ENCODE measurements at regions not wholly inside any gene's neighbourhood (a gene's known extent, or its start where the extent isn't known, plus 50 kb on each side); places are given as distances from the start of the nearest gene placed in this dataset.

DNA sequence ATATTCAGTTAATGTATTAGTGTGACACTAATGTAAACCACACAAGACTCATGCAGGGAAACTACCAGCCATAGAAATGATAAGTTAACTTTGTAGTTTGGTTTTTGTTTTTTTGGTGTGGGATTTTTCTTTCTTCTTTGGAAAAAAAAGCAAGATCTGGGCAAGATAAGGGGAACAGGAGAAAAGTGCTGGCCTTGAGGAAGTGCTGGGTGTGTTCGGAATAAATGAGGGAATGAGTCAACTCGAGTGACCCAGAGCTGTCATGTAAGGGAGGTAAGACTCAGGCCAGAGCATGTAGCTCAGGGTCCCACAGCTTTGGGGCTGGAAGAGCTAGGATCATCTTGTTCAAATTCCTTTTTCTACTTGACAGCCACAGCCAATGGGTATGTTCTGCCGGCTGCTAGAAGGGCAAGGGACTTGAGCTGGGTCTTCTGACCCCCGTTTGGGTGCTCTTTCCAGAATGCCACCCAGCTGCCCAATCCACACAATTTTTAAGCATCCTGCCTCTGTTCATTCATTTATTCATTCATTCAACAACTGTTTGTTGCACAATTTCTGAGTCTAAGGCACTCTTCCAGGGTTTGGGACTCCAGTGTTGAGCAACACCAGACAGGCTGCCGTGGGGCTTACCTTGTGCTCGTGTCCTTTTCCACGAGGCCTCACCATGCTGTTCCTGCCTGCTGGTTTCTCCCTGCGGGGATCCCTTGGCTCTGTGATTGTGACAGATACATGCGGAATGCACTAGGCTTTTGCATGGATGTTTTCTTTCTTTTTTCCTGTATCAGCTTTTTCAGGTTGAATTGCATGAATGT lies 54.5 kb downstream of the CLDN34 start:
- DNase-seq: no peak

DNA sequence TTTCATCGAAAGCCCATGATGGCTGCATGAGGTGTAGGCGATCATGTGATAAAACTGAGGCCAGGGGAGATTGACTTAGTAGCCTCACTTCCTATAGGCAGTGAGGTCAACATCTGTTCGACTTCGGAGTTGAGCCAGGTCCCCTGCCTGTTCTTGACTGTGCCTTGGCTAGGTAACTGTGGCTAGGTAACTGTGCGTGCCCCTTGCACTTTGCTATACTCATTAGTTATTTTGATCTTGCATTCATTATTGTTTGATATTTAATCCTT lies 55.0 kb downstream of the CLDN34 start:
- DNase-seq: no peak

DNA sequence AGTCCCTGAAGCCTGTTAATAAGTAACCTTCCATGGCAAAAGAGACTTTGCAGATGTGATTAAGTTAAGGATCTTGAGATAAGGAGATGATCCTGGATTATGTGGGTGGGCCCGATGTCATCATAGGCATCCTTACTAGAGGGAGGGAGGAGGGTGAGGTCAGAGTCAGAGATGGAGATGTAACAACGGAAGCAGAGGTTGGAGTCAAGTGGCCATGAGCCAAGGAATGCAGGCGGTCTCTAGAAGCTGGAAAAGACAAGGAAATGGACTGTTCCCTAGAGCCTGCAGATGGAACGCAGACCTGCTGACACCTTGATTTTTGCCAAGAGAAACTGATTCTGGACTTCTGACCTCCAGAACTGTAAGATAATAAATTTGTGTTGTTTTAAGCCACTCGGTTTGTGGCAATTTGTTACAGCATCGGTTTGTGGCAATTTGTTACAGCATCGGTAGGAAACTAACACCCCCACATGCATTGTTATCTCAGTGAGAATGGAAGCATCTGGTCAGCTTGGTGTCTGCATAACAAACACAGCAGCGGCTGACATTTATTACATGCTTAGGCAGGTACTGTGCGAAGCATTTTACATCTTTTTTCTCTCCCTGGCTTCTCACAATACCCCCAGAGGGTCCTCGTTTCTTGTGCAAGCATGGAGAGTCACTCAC lies 55.6 kb downstream of the CLDN34 start:
- DNase-seq: no peak

DNA sequence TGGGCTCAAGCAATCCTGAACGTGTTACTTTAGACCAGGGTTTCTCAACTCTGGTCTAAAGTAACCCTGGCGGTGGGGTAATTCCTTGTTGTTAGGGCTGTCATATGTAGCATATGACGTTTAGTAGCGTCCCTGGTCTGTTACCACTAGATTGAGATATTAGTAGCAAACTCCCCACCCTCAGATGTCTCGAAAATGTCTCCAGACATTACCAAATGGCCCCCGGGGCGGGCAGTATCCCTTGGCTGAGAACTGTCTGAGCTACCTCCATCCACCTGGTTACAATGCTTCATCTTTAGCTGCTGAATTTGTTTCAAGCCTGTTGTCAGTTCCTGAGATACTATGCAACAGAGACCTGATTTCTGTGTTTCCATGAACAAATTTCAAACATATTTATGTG lies 56.7 kb downstream of the CLDN34 start:
- no peak for DNase-seq

DNA sequence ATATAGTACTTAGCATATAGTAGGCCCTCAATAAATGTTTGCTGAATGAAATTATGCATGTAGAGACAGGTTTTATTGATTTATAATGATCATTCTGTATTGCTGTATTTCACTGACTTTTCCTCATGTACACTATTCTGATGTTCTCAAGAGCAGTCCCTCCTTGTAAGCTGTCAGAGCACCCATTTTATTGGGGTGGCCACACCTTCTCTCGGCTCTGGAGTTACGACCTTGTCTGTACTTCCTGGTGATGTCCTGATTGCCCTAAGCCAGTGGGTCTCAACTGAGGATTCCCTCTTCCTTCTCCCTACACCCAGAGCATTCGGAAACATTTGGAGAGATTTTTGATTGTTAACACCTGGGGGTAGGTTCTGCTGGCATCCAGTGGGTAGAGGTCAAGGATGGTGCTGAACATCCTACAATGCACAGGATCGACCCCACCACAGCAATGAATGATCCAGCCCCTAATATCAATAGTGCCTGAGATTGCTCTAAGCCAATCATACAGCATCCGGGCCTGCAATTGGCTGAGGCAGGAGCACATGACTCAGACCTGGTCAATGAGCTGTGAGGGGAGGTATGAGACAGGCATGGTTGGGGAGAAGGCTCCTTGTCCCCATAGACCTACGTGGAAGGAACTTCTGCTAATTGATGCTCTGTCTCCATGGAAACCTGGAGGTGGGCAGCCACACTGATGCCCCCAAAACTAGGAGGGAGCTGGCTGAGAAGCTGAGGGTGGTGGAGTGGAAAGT lies 58.8 kb downstream of the CLDN34 start:
- DNase-seq: no peak

DNA sequence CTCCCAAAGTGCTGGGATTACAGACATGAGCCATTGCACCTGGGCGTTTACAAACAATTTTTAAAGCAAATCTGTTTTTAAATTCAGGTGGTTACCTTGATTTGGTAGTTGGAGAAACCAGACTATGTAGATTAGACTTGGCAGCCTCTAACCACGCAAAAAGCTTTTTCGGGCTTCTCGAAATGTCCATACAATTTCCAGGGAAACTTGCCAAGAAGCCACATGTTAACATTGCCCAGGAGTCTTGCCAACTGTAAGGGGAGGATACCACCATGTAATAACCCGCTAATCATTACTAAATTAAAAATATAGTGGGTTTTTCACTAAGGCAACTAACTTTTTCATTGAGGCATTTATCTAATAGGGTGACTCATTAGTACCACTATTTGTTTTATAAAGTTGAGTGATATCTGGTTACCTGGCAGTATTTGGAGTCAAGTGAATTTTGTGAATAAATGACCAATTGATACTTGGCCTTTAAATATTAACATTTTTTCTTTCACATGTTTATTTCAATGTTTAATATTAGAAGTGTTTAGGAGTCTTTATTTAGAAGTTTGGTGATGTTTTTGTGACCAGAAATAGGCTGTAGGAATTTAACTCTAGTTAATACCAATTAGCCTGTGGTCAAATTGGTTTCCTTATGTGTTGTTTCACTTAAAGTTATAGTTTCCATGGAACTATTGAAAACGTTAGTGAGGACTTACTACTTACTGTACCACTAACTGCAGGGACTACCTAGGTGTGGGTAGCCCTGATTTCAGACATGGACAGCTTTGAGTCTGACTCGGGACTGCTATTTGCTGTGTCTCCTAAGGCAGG lies 61.3 kb downstream of the CLDN34 start:
- DNase-seq: no peak

DNA sequence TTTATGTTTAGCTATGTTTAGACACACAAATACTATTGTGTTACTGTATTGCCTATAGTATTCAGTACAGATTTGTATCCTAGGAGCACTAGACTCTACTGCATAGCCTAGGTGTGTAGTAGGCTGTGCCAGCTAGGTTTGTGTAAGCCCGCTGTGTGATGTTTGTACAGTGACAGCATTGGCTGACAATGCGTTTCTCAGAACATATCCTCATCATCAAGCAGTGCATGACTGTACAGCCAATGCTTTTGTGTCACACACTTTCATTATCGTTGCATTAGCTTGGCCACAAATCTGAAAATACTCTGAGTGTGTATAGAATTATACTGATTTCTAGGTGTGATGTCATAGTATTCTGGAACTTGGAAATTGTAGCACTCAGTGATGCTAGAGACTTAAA lies 63.4 kb downstream of the CLDN34 start:
- DNase-seq: no peak

DNA sequence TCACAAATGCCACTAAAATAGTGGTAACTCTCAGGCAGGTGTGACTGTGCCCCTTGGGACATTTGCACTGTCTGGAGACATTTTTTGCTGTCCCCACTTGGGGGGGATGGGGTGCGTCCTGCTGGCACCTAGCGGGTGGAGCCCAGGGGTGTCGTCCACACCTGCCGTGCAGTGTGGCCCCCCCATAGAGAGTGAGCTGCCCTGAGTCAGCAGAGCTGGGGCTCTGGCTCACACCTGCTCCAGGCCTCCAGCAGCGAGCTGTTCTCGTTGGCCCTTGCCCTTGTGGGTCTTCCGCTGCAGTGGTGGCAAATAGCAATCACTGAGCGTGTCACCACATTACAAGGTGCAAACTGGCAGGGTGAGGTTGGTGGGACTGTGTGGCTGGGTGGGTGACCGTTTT lies 64.6 kb downstream of the CLDN34 start:
- DNase-seq: no peak

DNA sequence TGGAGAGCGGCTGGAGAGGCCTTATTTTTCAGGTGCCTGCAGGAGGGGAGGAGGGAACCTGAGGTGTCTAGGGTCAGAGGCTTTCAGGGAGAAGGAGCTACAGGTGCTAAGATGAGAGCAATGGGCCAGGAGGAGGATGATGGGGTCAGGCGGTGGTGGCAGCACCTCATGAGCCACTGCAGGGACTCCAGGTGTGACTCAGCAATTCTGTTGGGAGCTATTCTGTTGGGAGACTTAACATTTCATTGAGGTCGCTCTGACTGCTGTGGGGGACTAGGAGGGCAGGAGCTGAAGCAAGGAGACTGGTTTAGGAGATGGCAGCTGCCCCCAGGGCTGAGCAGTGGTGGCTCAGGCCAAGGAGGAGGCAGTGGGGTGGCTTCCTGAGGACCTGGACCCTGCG lies 65.0 kb downstream of the CLDN34 start:
- DNase-seq: no peak

DNA sequence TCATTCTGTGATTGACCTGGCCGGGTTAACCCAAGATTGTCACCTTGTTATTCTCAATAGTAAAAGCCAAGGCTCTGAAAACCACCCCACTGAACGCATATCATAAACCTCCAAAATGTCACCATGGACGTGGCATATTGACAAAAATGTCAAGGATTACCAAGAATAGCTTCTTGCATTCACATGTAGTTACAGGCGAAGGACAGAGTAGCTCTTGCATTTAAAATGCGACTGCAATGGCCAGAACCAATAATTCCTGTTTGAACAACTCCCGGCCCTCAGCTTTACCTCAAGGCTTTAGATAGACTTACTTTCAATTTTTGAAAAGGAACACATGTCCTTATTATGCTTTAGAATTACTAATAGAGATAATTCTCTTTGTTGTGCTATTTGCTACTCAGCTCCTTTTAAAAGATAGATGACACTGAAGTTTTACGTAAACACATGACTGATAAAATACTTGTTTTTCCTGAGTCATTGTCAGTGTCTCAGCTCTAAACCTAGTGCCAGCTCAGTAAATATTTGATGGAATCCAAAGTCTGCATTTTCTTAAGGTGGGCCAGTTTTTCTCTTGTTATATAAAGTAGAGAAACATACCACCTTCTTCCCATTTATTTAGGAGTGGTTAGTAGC lies 66.3 kb downstream of the CLDN34 start:
- DNase-seq: no peak

DNA sequence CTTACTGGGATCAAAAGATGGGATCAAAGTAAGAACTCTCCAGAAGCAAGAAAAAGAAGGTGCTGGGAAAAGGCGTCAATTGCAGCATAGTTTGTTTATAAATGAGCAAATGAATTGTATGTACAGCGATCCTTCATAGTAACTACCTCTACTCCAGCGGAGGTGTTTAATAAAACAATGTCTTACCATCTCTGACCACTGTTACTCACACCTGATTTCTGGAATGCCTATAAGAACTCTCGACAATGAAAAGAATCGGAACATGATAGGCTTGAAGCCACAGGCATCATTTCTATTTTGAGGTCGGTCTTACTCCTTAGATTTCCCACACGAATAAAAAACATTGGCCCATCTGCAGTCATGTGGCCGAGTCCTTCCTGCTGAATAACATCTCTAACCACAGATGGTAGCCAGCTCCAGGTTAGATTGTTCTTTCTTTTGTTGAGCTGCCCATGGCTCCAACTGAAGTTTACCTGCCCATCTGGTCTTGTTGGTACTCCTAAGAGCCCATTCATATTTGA lies 67.6 kb downstream of the CLDN34 start:
- no peak for DNase-seq

DNA sequence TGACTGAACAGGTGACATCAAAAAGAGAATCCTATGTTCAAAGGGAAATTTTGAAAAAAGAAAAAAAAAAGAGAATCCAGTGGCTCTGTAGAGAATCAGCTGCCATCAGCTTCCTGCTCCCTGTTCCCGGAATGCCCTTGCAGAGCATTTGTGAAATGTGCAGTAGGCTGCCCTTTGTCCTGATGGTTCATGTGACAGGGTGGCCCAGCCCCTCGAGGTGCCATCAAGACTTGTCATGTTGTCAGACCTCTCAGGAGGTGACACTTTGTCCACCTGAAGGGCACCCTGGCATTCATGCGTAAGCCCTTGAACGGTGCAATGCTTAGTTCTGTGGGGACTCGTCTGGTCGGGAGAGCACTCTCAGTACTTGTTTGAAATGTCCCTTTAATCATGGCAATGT lies 71.4 kb downstream of the CLDN34 start:
- DNase-seq: no peak

DNA sequence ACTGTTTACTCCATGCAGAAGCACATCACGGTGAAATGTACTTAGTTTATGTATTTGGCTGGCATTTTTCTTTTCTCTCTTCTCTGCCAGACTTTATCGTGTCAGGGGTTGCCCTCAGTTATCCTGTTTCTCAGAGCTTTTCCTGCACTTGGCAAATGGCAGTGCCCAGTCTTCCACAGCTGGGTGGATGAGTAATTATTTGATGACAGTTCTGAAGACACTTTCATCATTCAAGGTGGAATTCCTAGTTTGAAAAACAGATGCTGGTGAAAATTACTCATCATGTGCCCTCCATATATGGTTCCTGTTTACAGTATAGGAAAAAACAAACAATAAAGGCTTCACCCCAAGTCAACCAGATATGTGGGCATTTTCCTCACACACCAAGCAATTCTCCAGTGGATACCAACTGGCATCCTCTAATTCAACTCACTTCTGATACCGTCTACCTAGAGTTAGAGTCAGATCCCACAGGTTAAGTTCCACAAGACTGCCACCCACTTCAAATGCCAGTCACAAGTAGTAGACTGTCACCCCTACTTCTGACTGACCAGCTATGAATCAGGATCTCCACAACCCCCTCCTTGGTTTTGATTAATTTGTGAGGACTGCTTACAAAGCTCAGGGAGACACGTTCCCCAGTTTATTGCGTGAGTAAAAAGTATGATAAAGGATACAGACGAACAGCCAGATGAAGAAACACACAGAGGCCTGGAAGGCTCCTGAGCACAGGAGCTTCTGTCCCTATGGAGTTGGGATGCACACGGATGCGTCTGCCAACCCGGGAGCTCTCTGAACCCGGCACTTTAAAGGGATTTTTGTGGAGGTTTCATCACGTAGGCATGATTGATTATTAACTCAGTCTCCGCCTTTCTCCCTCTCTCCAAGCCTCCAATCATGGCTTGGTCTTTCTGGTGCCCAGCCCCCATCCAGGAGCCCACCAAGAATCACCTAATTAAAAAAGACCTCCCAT lies 72.9 kb downstream of the CLDN34 start:
- no peak for DNase-seq

DNA sequence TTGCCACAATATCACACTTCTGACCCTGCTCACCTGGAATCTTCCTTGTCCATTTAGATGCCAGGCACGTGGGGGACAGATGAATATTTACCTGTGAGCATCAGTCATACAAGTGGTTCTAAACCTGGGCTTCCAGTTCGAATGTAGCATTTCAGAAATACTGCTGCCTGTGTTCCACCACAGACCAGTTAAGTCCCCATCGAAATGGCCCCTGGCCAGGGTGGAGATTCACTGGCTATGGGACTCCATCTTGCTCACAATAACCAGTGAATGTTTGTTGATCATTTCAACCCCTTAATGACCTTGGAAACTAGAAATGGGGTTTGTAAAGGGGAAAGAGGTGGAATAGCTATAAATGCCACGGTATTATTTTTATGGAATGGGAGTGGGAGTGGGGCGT lies 73.8 kb downstream of the CLDN34 start:
- DNase-seq: no peak

DNA sequence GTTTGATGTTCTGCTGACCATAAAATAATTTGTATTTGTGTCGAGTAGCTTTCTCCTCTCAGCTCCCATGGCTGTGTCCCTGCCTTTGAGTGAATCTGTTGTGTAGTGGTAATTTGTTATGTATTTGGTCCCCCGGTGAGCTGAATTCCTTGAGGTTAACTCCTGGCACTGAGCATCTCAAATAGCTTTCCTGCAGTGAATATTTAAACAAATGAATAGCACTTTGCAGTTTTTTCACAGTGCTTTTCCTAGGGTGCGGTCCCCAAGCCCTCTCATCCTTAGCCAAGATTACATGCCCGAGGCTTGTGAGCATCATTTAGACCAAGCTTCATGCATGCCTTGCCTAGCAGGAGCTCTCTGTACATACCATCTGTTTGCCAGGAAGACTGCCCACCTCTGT lies 74.2 kb downstream of the CLDN34 start:
- DNase-seq: no peak

DNA sequence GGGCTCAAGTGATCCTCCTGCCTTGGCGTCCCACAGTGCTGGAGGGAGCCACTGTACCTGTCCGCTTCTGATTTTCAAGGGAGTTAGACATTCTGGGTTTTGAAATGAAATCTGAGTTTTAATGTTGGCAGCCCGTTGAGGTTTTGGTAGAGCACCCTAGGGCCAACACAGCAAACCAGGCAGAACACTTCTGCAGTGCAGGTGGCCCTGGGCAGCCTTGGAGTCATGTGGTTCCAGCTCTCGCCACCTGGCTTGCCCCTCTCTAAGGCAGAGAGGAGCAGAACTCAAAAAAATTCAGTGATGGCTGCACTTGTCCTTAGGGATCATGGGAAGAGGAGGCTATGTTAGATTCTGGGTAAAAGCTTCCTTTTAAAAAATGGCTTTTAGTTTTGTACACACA lies 74.9 kb downstream of the CLDN34 start:
- no peak for DNase-seq

DNA sequence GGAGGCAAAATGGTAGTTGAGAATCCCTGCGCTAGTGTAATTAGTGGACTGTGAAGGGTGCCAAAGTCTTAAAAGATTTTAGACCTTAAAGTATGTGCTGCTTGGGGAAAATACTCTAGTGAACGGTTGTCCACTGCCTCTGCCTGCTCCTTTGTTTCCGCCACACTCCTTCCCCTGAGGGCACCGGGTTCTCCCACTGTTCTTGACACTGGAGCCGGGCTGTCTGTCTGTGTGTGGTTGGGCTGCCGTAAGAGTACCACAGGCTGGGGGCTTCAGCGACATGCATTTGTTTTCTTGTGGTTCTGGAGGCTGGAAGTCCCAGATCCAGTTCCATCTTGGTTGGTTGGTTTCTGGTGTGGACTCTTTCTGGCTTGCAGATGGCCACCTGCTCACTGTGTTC lies 76.2 kb downstream of the CLDN34 start:
- DNase-seq: no peak

DNA sequence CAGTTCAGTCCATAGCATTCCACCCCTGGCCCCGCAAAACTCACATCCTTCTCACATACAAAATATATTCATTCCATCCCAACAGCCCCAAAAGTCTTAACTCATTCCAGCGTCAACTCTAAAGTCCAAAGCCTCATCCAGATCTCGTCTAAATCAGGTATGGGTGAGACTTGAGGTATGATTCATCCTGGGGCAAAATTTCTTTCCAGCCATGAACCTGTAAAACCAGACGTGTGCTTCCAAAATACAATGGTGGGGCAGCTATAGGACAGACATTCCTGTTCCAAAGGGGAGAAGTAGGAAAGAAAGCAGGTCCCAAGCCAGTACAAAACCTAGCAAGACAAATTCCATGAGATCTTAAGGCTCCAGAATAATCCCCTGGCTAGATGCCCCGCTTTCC lies 76.9 kb downstream of the CLDN34 start:
- DNase-seq: no peak

DNA sequence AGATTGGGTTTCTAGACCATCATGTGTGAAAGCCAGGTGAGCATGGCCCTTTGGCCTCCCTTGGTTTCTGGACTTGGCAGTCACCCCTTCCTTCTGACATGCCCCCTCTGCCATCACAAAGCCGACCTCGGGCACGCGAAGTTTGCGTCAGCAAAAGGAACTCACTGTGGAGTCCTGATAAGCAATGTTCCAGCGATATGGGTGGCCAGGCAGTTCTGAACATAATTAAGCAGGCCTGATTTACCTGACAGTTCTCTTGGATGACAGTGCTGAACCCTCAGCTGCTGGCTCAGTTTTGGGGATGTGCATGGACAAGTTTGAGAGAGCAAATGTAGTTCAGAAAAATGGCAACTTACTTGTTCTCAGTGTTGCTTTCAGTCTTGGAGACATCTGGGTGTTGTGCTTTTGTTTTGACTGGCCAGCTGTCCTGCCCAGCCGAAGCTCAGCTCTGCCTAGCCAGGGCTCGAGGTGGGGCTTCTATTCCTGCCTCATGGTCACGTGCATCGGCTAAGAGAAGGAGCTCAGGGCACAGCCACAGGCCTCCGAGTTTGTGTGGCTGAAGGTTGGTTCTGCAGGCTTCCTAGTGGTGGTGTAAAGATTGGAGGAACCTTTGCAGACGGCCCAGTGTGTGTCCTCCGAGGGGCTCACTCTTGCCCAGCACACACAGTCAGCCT lies 78.3 kb downstream of the CLDN34 start:
- no peak for DNase-seq

DNA sequence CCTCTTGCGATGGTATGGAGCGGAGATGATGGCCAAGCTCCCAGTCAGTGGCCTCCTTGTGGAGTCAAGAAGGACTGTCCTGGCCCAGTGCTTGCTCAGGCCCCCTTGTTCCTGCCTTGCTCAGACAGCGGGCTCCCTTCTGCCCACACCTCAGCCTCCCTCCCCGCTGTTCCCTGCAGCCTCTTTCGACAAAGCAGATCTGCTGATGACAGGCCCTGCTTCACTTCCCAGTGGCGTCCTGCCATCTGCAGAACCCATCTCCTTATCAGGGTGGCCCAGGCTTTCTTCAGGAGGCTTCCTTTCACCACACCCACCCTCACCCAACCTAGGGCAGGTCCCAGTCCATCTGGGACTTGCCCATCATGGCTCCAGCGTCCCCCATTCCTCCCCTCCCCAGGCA lies 80.0 kb downstream of the CLDN34 start:
- DNase-seq: no peak

DNA sequence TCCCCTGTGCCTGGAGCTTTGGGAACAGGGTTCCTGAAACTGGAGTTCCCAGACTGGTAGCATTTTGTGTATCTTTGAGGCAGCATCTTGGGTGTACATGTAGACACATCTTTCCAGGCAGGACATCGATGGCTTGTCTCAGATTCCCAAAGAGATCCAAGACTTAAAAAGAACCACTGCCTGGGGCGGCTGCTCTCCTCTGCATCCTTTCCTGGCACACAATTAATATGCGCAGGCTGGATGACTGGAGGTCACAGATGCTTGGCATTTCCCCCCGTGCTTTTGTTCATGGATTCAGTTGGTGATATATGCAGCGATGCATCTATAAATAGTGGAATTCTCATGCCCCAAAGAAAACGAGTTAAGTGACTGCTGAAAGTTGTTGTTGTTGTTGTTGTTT lies 80.5 kb downstream of the CLDN34 start:
- DNase-seq: no peak

Data from SHP77 treated with DMSO at 0.1 percent for 48 hours (cell line).